Activated CD4-positive, alpha-beta T cell treated with anti-CD3 and anti-CD28 coated beads, Interleukin-10, Interleukin-2, amounts not matched to agents 100 ng/mL and 50 ng/mL, durations not matched to agents 16 hours and 8 hours (primary cell): ENCODE measurements at regions not wholly inside any gene's neighbourhood (a gene's known extent, or its start where the extent isn't known, plus 50 kb on each side); places are given as distances from the start of the nearest gene placed in this dataset.
"Not testable (repeated sequence)": the region's sequence is repeated elsewhere in the genome, so short reads cannot be mapped to it uniquely, and the experiment has no call there.

Experiments
- DNase-seq: peaks from one replicate; pipeline ENCODE4 v3.0.0-alpha.2; 2020

GRCh38 chr3:18114894-18115293, 310.2 kb downstream of the SATB1 start:
- no peak for DNase-seq

GRCh38 chr3:18113417-18113816, 311.7 kb downstream of the SATB1 start:
- no peak for DNase-seq

GRCh38 chr3:18112674-18113375, 312.3 kb downstream of the SATB1 start:
- no peak for DNase-seq

- DNase-seq, result peak; percentile 16
Measured at GRCh38 chr3:18111796-18112232, 313.3 kb downstream of the SATB1 start.

GRCh38 chr3:18103591-18103990, 321.5 kb downstream of the SATB1 start:
- no peak for DNase-seq

- no peak for DNase-seq
Measured at GRCh38 chr3:18100121-18100520, 325.0 kb downstream of the SATB1 start.

GRCh38 chr3:18099611-18100010, 325.5 kb downstream of the SATB1 start:
- DNase-seq, result no peak

- peak; percentile 59 for DNase-seq
Measured at GRCh38 chr3:18098960-18099587, 326.1 kb downstream of the SATB1 start.

- DNase-seq, result no peak
Measured at GRCh38 chr3:18097989-18098388, 327.1 kb downstream of the SATB1 start.

GRCh38 chr3:18097473-18097872, 327.7 kb downstream of the SATB1 start:
- DNase-seq, result no peak

- DNase-seq, result no peak
Measured at GRCh38 chr3:18092726-18093125, 332.4 kb downstream of the SATB1 start.

- no peak for DNase-seq
Measured at GRCh38 chr3:18090377-18090776, 334.8 kb downstream of the SATB1 start.

- no peak for DNase-seq
Measured at GRCh38 chr3:18087988-18088387, 337.2 kb downstream of the SATB1 start.

- no peak for DNase-seq
Measured at GRCh38 chr3:18086760-18087159, 338.4 kb downstream of the SATB1 start.

GRCh38 chr3:18086078-18086477, 339.1 kb downstream of the SATB1 start:
- no peak for DNase-seq

- DNase-seq, result no peak
Measured at GRCh38 chr3:18085429-18085828, 339.7 kb downstream of the SATB1 start.

GRCh38 chr3:18083273-18083590, 340.8 kb upstream of the TBC1D5 start:
- DNase-seq, result not testable (repeated sequence)

- DNase-seq, result no peak
Measured at GRCh38 chr3:18082551-18083272, 340.3 kb upstream of the TBC1D5 start.

- no peak for DNase-seq
Measured at GRCh38 chr3:18080198-18080689, 337.8 kb upstream of the TBC1D5 start.

- DNase-seq, result no peak
Measured at GRCh38 chr3:18079739-18080138, 337.3 kb upstream of the TBC1D5 start.

- DNase-seq, result no peak
Measured at GRCh38 chr3:18079062-18079461, 336.6 kb upstream of the TBC1D5 start.

- no peak for DNase-seq
Measured at GRCh38 chr3:18077128-18077840, 334.9 kb upstream of the TBC1D5 start.

- no peak for DNase-seq
Measured at GRCh38 chr3:18076301-18076700, 333.9 kb upstream of the TBC1D5 start.
